Sigmoid colon (tissue), 6 donors: ENCODE measurements at regions not wholly inside any gene's neighbourhood (a gene's known extent, or its start where the extent isn't known, plus 50 kb on each side); places are given as distances from the start of the nearest gene placed in this dataset.

Experiments
- DNase-seq: peaks from one replicate; pipeline ENCODE4 v3.0.0-alpha.2; 2019
- H3K27ac ChIP-seq, 4 donors: fragments of 200-600 bp; sonication (generic); one replicate each; pipeline ENCODE4 v1.5.1; 2016 to 2019; ENCODE audit warnings: mild to moderate bottlenecking in 1 of 4
- H3K27me3 ChIP-seq, 3 donors: fragments of 200-600 bp; sonication (generic); one replicate each; pipeline ENCODE4 v1.5.1; 2019; ENCODE audit warnings: mild to moderate bottlenecking in 1 of 3
- H3K36me3 ChIP-seq, 4 donors: fragments of 200-600 bp; sonication (generic); one replicate each; pipeline ENCODE4 v1.5.1; 2016 to 2019
- H3K4me1 ChIP-seq, 4 donors: fragments of 200-600 bp; sonication (generic); one replicate each; pipeline ENCODE4 v1.5.1; 2017 to 2019
- H3K4me3 ChIP-seq, 4 donors: fragments of 200-600 bp; sonication (generic); one replicate each; pipeline ENCODE4 v1.5.1; 2017 to 2019; ENCODE audit warnings: mild to moderate bottlenecking in 2 of 4, moderate library complexity in 1 of 4
- H3K9me3 ChIP-seq, 4 donors: fragments of 200-600 bp in 3 of 4; sonication (generic) in 3 of 4; one replicate each; pipeline versions ENCODE4 v1.5.1 to v1.6.1; 2013 to 2019
- EP300 ChIP-seq, 4 donors: sonication (generic); formaldehyde crosslinking; IDR thresholded peaks; one replicate each; pipeline ENCODE4 v1.6.1; 2017; ENCODE audit warnings: antibody characterized with exemption in 4 of 4
- POLR2A ChIP-seq, 2 donors: fragments of 450-650 bp; IDR thresholded peaks; one replicate each; pipeline ENCODE4 v1.6.1; 2016; ENCODE audit warnings: antibody characterized with exemption in 2 of 2, mild to moderate bottlenecking in 2 of 2, moderate library complexity in 2 of 2
- POLR2AphosphoS5 ChIP-seq, 4 donors: sonication (generic); formaldehyde crosslinking; IDR thresholded peaks; one replicate each; pipeline ENCODE4 v1.6.1; 2017; ENCODE audit warnings: antibody characterized with exemption in 4 of 4
- WGBS, 2 donors: extraction: QIAGEN DNeasy Blood & Tissue Kit; methylation state at CpG; one replicate each; pipeline ENCODE4 v1.1.7; 2013; 5-methylcytosine and 5-hydroxymethylcytosine counted together
- intact Hi-C: fragments of 100-400 bp; cut with DNase I; formaldehyde crosslinking; loops from one replicate; pipeline ENCODE4 v1.15.1; 2023
- TF ChIP-seq, protein P1 (sequence below), 4 experiments: fragments of 450-650 bp in 3 of 4; fragments of 200-600 bp in 1 of 4; IDR thresholded peaks; one replicate each; pipeline ENCODE4 v1.5.1; 2016 to 2019; ENCODE audit warnings: antibody characterized with exemption in 4 of 4, mild to moderate bottlenecking in 3 of 4, moderate library complexity in 2 of 4
- donor health status: healthy with polysubstance abuse.
- donor health status: healthy.

DNA sequence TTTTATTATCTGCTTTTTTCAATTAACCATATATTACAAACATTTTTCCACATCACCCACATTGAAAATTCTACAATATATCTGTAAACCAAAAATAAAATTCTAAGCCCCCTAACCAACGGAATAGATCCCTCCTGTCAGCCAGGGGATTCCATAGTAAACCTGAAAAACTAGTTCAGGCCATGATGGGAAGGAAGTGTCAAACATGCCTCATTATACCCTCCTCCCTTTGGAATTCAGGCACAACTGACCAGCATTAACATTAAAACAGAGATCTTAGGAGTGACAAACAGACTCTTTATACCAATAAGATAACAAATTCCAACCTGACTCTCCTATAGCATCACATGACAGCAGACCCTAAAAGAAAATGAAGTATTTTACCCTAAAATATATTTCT lies 113.7 kb upstream of the DMRT1 start:
- Histone ChIP-seq H3K9me3 (no peaks in the 10 kb centered on the region), H3K4me3 (no peak overlapping the region), H3K36me3 (peaks cover 17 to 34% (median 27%) of the 10 kb centered on the region in 4 donors), H3K27me3 (no peaks in the 10 kb centered on the region), H3K27ac (peak overlapping the region in 2 of 4 donors; percentile 6 to 27), H3K4me1 (peaks cover 0 to 16% (median 2%) of the 10 kb centered on the region in 4 donors)
- intact Hi-C loops, result no loop called here
- WGBS, 2 donors, result 32 to 76% methylated on average over 1 of the region's 1 CpG
- no peak for DNase-seq
- TF ChIP-seq POLR2A (IDR thresholded peaks at IDR 0.05), result no peak
- TF ChIP-seq, protein P1, sequence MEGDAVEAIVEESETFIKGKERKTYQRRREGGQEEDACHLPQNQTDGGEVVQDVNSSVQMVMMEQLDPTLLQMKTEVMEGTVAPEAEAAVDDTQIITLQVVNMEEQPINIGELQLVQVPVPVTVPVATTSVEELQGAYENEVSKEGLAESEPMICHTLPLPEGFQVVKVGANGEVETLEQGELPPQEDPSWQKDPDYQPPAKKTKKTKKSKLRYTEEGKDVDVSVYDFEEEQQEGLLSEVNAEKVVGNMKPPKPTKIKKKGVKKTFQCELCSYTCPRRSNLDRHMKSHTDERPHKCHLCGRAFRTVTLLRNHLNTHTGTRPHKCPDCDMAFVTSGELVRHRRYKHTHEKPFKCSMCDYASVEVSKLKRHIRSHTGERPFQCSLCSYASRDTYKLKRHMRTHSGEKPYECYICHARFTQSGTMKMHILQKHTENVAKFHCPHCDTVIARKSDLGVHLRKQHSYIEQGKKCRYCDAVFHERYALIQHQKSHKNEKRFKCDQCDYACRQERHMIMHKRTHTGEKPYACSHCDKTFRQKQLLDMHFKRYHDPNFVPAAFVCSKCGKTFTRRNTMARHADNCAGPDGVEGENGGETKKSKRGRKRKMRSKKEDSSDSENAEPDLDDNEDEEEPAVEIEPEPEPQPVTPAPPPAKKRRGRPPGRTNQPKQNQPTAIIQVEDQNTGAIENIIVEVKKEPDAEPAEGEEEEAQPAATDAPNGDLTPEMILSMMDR (IDR thresholded peaks at IDR 0.05), result no peak
- TF ChIP-seq EP300 (IDR thresholded peaks at IDR 0.05), result no peak
- TF ChIP-seq POLR2AphosphoS5 (IDR thresholded peaks at IDR 0.05), result no peak

DNA sequence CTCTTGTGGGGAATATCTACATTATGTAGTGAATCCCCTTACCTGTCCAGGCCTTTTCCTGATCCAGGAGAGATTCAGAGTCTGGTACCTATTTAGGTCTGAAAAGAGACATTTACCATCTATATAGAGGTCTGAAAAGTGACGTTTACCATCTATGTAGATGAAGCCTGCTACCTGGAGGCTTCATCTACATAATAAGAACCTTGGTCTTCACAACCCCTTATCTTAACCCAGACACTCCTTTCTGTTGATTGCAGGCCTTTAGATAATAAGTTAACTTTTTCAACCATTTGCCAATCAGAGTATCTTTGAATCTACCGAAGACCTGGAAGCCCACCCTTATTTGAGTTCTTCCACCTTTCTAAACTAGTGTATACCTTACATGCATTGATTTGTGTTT lies 113.0 kb upstream of the DMRT1 start:
- peak overlapping the region in 3 of 4 donors; percentile 4 to 27 (median 6) for H3K27ac ChIP-seq
- H3K4me1 ChIP-seq, result peaks cover 0 to 16% (median 2%) of the 10 kb centered on the region in 4 donors
- no peak for TF ChIP-seq POLR2A (IDR thresholded peaks at IDR 0.05)
- TF ChIP-seq, protein P1 (IDR thresholded peaks at IDR 0.05), result no peak
- TF ChIP-seq POLR2AphosphoS5 (IDR thresholded peaks at IDR 0.05), result no peak
- no peak for TF ChIP-seq EP300 (IDR thresholded peaks at IDR 0.05)
- H3K27me3 ChIP-seq, result no peaks in the 10 kb centered on the region
- peaks cover 17 to 39% (median 28%) of the 10 kb centered on the region in 4 donors for H3K36me3 ChIP-seq
- no peak overlapping the region for H3K4me3 ChIP-seq
- WGBS, 2 donors, result 91 to 92% methylated on average over 2 of the region's 2 CpGs
- intact Hi-C loops, result no loop called here
- H3K9me3 ChIP-seq, result no peaks in the 10 kb centered on the region
- no peak for DNase-seq

DNA sequence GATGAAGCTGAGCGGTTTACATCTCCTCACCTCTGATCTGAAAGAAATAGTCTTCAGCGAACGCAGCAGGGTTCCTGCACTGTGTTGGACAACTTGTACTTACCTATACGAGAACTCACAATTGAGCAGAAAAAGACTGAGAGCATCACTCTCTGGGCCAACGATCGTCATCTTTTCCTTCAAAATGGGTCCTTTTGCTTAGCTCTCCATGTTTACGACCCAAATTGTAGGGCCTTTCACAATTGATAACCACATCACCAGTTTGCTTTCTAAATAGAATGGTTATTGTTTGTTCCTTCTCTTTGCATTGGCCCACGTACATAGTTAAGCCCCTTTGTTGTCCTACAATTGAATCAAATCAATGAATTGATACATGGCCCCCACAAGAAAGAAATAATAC lies 110.0 kb upstream of the DMRT1 start:
- peaks cover 0 to 26% (median 22%) of the 10 kb centered on the region in 4 donors for H3K4me1 ChIP-seq
- H3K27ac ChIP-seq, result peak overlapping the region in 1 of 4 donors; percentile 28
- WGBS, 2 donors, result 94 to 96% methylated on average over 8 of the region's 8 CpGs
- H3K27me3 ChIP-seq, result no peaks in the 10 kb centered on the region
- H3K4me3 ChIP-seq, result no peak overlapping the region
- no peaks in the 10 kb centered on the region for H3K9me3 ChIP-seq
- DNase-seq, result no peak
- peaks cover 17 to 52% (median 28%) of the 10 kb centered on the region in 4 donors for H3K36me3 ChIP-seq
- intact Hi-C loops, result no loop called here
- no peak for TF ChIP-seq POLR2AphosphoS5 (IDR thresholded peaks at IDR 0.05)
- TF ChIP-seq POLR2A (IDR thresholded peaks at IDR 0.05), result no peak
- TF ChIP-seq, protein P1 (IDR thresholded peaks at IDR 0.05), result no peak
- no peak for TF ChIP-seq EP300 (IDR thresholded peaks at IDR 0.05)

DNA sequence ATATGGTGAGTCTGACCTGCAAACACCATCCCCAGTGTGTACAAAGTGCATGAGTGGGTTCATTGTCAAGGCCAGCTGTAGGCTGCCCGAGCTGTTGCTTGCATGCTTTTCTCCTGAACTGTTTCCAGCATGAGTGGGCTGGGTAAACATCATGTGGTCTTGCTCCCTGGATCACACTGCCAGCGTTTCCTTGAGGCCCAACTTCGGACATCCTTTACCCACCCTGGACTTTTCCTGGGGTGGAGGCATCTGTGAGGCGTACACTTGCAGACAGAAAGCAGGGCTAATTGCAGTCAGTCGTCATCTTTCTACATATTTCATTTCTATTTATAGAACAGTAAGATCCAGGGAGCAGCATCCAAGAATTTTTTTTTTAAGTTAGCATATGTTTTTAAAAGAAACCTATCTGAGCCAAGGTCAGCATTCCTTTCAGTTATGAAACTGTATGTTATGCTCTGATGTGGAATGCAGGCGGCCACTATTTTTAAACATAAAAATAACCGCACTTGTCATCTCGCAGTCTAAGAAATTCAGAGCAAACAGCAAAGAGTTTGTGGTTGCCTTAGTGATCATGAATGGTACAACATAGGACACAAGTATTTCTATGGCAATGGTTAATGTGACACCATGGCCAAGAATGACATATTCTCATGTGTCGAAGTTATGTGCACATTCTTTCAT lies 106.5 kb upstream of the DMRT1 start:
- TF ChIP-seq POLR2AphosphoS5 (IDR thresholded peaks at IDR 0.05) (peak; percentile 56 to 81 (median 78)), POLR2A (IDR thresholded peaks at IDR 0.05) (no peak), EP300 (IDR thresholded peaks at IDR 0.05) (peak; percentile 46 to 90 (median 70))
- Histone ChIP-seq H3K4me3 (no peak overlapping the region), H3K9me3 (no peaks in the 10 kb centered on the region), H3K4me1 (peaks cover 0 to 60% (median 57%) of the 10 kb centered on the region in 4 donors), H3K27me3 (no peaks in the 10 kb centered on the region), H3K27ac (peak overlapping the region; percentile 80 to 96 (median 90)), H3K36me3 (peaks cover 16 to 54% (median 26%) of the 10 kb centered on the region in 4 donors)
- intact Hi-C loops, result loop anchor here (2.0 to 5.0 kb wide), 2 partner anchors 42 to 118 kb away; no protein-coding TSS in a partner anchor
- WGBS, 2 donors, result 67 to 78% methylated on average over 9 of the region's 9 CpGs
- DNase-seq, result peak; percentile 84

DNA sequence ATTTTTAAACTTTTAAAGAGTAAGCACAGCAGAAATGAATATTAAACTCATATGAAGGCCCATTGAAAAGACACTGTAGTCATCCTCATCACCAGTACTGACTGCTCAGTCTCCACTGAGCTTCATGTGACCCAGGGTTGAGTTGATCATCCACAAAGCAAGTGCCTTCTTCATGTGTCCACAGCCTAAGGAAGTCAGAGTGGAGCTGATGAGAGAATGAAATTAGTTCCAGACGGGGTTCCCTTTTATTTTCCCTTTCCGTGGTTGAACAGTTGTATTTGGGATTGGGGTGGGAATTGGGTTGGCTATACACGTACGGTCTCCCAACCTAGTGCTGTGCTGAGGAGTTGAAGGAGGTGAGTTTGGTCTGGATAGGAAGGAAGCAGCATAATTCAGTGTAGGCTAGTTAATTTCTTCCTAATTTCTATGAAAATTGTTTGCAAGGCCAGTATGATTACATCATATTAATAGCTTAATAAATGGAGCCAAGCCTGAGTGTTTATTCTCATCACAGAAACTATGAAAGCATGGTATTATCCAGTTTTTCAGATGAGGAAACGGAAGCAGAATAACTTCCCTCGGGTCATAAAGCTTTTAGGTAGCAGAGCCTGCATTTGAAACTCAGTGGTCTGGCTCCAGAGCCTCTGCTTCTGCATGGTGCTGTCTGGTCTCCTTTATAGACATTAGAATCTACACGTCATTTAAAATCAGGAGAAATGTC lies 103.9 kb upstream of the DMRT1 start:
- DNase-seq, result no peak
- 71 to 83% methylated on average over 7 of the region's 7 CpGs for WGBS, 2 donors
- Histone ChIP-seq H3K27ac (peak overlapping the region; percentile 80 to 96 (median 90)), H3K9me3 (no peaks in the 10 kb centered on the region), H3K36me3 (peaks cover 18 to 54% (median 24%) of the 10 kb centered on the region in 4 donors), H3K27me3 (no peaks in the 10 kb centered on the region), H3K4me3 (no peak overlapping the region), H3K4me1 (peaks cover 0 to 78% (median 64%) of the 10 kb centered on the region in 4 donors)
- intact Hi-C loops, result loop anchor here (5.0 kb wide), 1 partner anchor 120 kb away; no protein-coding TSS in a partner anchor
- no peak for TF ChIP-seq EP300 (IDR thresholded peaks at IDR 0.05)
- TF ChIP-seq, protein P1 (IDR thresholded peaks at IDR 0.05), result no peak
- TF ChIP-seq POLR2AphosphoS5 (IDR thresholded peaks at IDR 0.05), result no peak
- no peak for TF ChIP-seq POLR2A (IDR thresholded peaks at IDR 0.05)
